IPS-11a (cell line): ENCODE measurements at regions not wholly inside any gene's neighbourhood (a gene's known extent, or its start where the extent isn't known, plus 50 kb on each side); places are given as distances from the start of the nearest gene placed in this dataset.

Experiments
- H3K4me3 ChIP-seq: one replicate; pipeline ENCODE4 v1.5.1; 2013; ENCODE audit warnings: low read depth, low read length, control low read depth

- H3K4me3 ChIP-seq = no peak overlapping the region
These were observed 90.5 kb downstream of the VSTM2A start for GRCh38 chr7:54632696-54633095.

GRCh38 chr7:54629771-54630170, 87.6 kb downstream of the VSTM2A start:
- no peak overlapping the region for H3K4me3 ChIP-seq

GRCh38 chr7:54622696-54623309, 80.6 kb downstream of the VSTM2A start:
- no peak overlapping the region for H3K4me3 ChIP-seq
